Muscle layer of duodenum (tissue), 2 donors: ENCODE measurements at regions not wholly inside any gene's neighbourhood (a gene's known extent, or its start where the extent isn't known, plus 50 kb on each side); places are given as distances from the start of the nearest gene placed in this dataset.
"Not testable (repeated sequence)": the region's sequence is repeated elsewhere in the genome, so short reads cannot be mapped to it uniquely, and the experiment has no call there.

Source experiments
- H3K27ac ChIP-seq: one replicate; pipeline ENCODE4 v1.7.0; 2013; ENCODE audit warnings: mild to moderate bottlenecking, low read length
- H3K27me3 ChIP-seq: one replicate; pipeline ENCODE4 v1.7.0; 2013; ENCODE audit warnings: low read depth, mild to moderate bottlenecking, control low read depth, low read length
- H3K36me3 ChIP-seq, 2 donors: one replicate each; pipeline ENCODE4 v1.7.0; 2013; ENCODE audit warnings: low read length in 2 of 2, control low read depth in 1 of 2, mild to moderate bottlenecking in 1 of 2; ENCODE audit not compliant: insufficient read depth in 2 of 2, control insufficient read depth in 1 of 2
- H3K4me1 ChIP-seq, 2 donors: one replicate each; pipeline ENCODE4 v1.7.0; 2013; ENCODE audit warnings: low read length in 2 of 2, mild to moderate bottlenecking in 2 of 2, control low read depth in 1 of 2, moderate library complexity in 1 of 2; ENCODE audit not compliant: insufficient read depth in 2 of 2, control insufficient read depth in 1 of 2
- H3K4me3 ChIP-seq, 2 donors: one replicate each; pipeline ENCODE4 v1.7.0; 2013; ENCODE audit warnings: low read length in 2 of 2, low read depth in 1 of 2, mild to moderate bottlenecking in 1 of 2
- H3K9me3 ChIP-seq, 2 donors: one replicate each; pipeline ENCODE4 v1.7.0; 2013; ENCODE audit warnings: low read length in 2 of 2, control low read depth in 1 of 2, mild to moderate bottlenecking in 1 of 2; ENCODE audit not compliant: control insufficient read depth in 1 of 2
- donor health status: healthy.

DNA sequence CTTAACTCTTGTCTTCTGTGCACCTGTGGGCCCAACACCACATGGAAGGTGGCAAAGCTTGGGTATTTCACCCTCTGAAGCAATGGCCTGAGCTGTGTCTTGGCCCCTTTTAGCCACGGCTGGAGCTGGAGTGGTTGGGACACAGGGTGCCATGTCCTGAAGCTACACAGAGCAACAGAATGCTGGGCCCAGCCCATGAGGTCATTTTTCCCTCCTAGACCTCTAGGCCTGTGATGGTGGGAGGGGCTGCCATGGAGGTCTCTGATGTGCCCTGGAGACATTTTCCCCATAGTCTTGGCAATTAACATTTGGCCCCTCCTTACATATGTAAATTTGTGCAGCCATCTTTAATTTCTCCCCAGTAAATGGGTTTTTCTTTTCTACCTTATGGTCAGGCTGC lies 620.8 kb downstream of the RFPL4B start:
- Histone ChIP-seq H3K4me3 (no peak overlapping the region), H3K27ac (no peak overlapping the region), H3K4me1 (no peaks in the 10 kb centered on the region), H3K36me3 (no peaks in the 10 kb centered on the region), H3K27me3 (no peaks in the 10 kb centered on the region), H3K9me3 (no peaks in the 10 kb centered on the region)

- H3K9me3 ChIP-seq = peaks cover 0 to 2% of the 10 kb centered on the region in 2 donors
- H3K27ac ChIP-seq = no peak overlapping the region
- H3K4me3 ChIP-seq = no peak overlapping the region
- no peaks in the 10 kb centered on the region for H3K4me1 ChIP-seq
- H3K36me3 ChIP-seq = no peaks in the 10 kb centered on the region
- H3K27me3 ChIP-seq = no peaks in the 10 kb centered on the region
Observed at GRCh38 chr6:112971651-112972050, 624.5 kb downstream of the RFPL4B start.

- H3K4me3 ChIP-seq, H3K4me1 ChIP-seq, H3K36me3 ChIP-seq: not testable (repeated sequence)
Observed at GRCh38 chr6:112974931-112975330, 627.8 kb downstream of the RFPL4B start.

DNA sequence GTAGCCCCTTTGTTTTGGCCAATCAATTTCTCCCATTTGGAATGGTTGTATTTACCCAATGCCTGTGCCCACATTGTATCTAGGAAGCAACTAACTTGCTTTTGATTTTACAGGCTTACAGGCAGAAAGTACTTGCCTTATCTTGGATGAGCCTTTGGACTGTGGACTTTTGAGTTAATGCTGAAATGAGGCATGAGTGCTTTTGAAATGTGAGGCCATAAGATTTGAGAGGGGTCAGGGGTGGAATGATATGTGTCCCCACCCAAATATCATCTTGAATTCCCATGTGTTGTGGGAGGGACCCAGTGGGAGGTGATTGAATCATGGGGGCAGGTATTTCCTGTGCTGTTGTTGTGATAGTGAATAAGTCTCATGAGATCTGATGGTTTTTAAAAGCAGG lies 629.4 kb downstream of the RFPL4B start:
- not testable (repeated sequence) for H3K27me3 ChIP-seq, H3K4me1 ChIP-seq

More at GRCh38 chr6:112974931-112975330, 627.8 kb downstream of the RFPL4B start:
- H3K9me3 ChIP-seq, H3K27ac ChIP-seq, H3K27me3 ChIP-seq: not testable (repeated sequence)

DNA sequence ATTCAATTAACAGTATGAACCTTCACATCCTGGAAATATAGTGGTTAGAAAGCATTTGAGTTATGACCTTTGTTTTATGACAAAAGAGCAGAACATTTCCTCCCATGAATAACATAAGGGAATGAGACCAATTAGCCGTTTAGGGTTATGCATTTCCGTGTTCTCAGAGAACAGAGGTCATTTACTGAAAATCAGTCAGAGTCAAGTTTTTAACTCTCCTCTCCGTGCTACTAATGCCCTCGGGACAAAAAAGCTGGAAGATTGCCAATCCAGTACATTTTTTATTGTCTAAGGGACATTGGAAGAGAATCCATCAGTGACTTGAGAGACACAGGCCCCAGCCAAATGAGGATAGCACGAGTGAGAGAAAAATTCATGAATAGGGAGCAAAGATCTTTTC lies 632.7 kb downstream of the RFPL4B start:
- Histone ChIP-seq H3K4me3 (no peak overlapping the region), H3K36me3 (no peaks in the 10 kb centered on the region), H3K9me3 (peaks cover 0 to 2% of the 10 kb centered on the region in 2 donors), H3K4me1 (no peaks in the 10 kb centered on the region), H3K27me3 (no peaks in the 10 kb centered on the region), H3K27ac (no peak overlapping the region)

More for the DNA sequence above, 629.4 kb downstream of the RFPL4B start:
- H3K27ac ChIP-seq, H3K4me3 ChIP-seq, H3K9me3 ChIP-seq, H3K36me3 ChIP-seq: not testable (repeated sequence)

GRCh38 chr6:112980676-112981075 lies 633.5 kb downstream of the RFPL4B start:
- H3K27me3 ChIP-seq = no peaks in the 10 kb centered on the region
- H3K4me3 ChIP-seq = no peak overlapping the region
- H3K9me3 ChIP-seq = no peaks in the 10 kb centered on the region
- no peaks in the 10 kb centered on the region for H3K36me3 ChIP-seq
- no peak overlapping the region for H3K27ac ChIP-seq
- no peaks in the 10 kb centered on the region for H3K4me1 ChIP-seq

DNA sequence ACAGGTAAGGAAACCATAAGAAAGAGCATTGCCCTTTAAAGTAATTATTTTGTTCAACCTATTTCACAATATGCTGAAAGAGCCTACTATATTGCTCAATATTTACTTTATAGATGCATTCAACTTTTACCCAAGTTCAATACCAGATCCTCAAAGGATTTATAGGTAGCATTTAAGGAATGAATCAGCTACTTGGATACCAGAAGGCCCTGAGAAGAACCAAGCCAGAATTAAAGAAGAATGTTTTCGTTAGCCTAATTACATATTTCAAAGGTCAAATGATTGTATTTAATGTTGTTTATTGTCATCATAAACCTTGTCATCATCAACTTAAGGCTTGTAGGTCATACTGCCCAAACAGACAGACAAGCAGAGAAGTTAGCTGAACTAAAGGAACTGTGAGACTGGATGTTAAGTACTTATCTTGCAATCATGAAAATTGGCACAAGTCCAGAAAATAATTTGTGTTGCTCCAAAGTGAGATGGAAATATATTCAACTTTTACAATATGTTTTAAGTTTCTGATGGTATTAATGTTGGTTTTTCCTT lies 636.7 kb downstream of the RFPL4B start:
- H3K4me3 ChIP-seq = no peak overlapping the region
- no peak overlapping the region for H3K27ac ChIP-seq
- H3K36me3 ChIP-seq = no peaks in the 10 kb centered on the region
- no peaks in the 10 kb centered on the region for H3K9me3 ChIP-seq
- no peaks in the 10 kb centered on the region for H3K27me3 ChIP-seq
- no peaks in the 10 kb centered on the region for H3K4me1 ChIP-seq

DNA sequence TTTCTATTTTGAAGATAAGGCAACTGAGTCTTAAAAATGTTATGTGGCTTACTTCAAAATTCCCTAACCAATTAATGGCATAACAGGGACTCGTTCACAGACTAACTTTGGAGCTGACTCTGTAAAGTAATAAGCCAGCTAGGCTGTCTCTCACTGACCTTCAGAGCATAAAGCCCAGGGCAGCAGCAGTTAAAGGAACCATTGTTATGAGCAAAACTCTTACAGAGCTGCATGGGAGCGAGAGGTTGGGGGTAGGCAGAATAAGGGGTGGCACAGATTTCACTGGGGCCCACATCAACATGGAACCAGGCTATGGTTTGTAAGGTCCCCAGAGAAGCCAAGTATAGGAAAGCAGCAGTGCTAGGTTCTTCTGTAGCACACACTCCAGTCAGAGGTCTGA lies 637.8 kb downstream of the RFPL4B start:
- no peak overlapping the region for H3K27ac ChIP-seq
- no peaks in the 10 kb centered on the region for H3K9me3 ChIP-seq
- H3K36me3 ChIP-seq = no peaks in the 10 kb centered on the region
- no peaks in the 10 kb centered on the region for H3K27me3 ChIP-seq
- no peak overlapping the region for H3K4me3 ChIP-seq
- no peaks in the 10 kb centered on the region for H3K4me1 ChIP-seq

- Histone ChIP-seq H3K4me1 (no peaks in the 10 kb centered on the region), H3K4me3 (no peak overlapping the region), H3K27ac (no peak overlapping the region), H3K36me3 (no peaks in the 10 kb centered on the region), H3K9me3 (no peaks in the 10 kb centered on the region), H3K27me3 (no peaks in the 10 kb centered on the region)
Observed at GRCh38 chr6:112986321-112986720, 639.2 kb downstream of the RFPL4B start.

- no peaks in the 10 kb centered on the region for H3K4me1 ChIP-seq
- H3K27ac ChIP-seq = no peak overlapping the region
- no peaks in the 10 kb centered on the region for H3K9me3 ChIP-seq
- no peak overlapping the region for H3K4me3 ChIP-seq
- H3K27me3 ChIP-seq = no peaks in the 10 kb centered on the region
- H3K36me3 ChIP-seq = no peaks in the 10 kb centered on the region
Observed at GRCh38 chr6:112988748-112989147, 641.6 kb downstream of the RFPL4B start.

- Histone ChIP-seq H3K4me1 (no peaks in the 10 kb centered on the region), H3K27me3 (no peaks in the 10 kb centered on the region), H3K27ac (no peak overlapping the region), H3K9me3 (no peaks in the 10 kb centered on the region), H3K36me3 (no peaks in the 10 kb centered on the region), H3K4me3 (no peak overlapping the region)
Observed at GRCh38 chr6:112990971-112991370, 643.8 kb downstream of the RFPL4B start.

GRCh38 chr6:112991912-112992311 lies 644.8 kb downstream of the RFPL4B start:
- no peaks in the 10 kb centered on the region for H3K4me1 ChIP-seq
- no peaks in the 10 kb centered on the region for H3K9me3 ChIP-seq
- no peaks in the 10 kb centered on the region for H3K36me3 ChIP-seq
- H3K27me3 ChIP-seq = no peaks in the 10 kb centered on the region
- H3K4me3 ChIP-seq = no peak overlapping the region
- no peak overlapping the region for H3K27ac ChIP-seq
